ENCODE measurements at regions not wholly inside any gene's neighbourhood (a gene's known extent, or its start where the extent isn't known, plus 50 kb on each side); places are given as distances from the start of the nearest gene placed in this dataset.

- TF ChIP-seq POLR2A (IDR thresholded peaks at IDR 0.05) (no peak), POLR2AphosphoS5 (IDR thresholded peaks at IDR 0.05) (no peak), CTCF (IDR thresholded peaks at IDR 0.05) (no peak)
These were observed 1400.4 kb downstream of the SUCLG1 start for GRCh38 chr2:83058683-83059082.

All from breast epithelium (tissue), 3 donors.